Colonic mucosa (tissue), 4 donors: ENCODE measurements at regions not wholly inside any gene's neighbourhood (a gene's known extent, or its start where the extent isn't known, plus 50 kb on each side); places are given as distances from the start of the nearest gene placed in this dataset.

Source experiments
- DNase-seq: peaks from one replicate; pipeline ENCODE4 v3.0.0-alpha.2; 2020
- H3K27ac ChIP-seq: fragments of 200-600 bp; one replicate; pipeline ENCODE4 v1.8.0; 2021
- H3K27me3 ChIP-seq: fragments of 200-600 bp; one replicate; pipeline ENCODE4 v1.8.0; 2021
- H3K36me3 ChIP-seq: fragments of 200-600 bp; one replicate; pipeline ENCODE4 v1.8.0; 2021
- H3K4me1 ChIP-seq: fragments of 200-600 bp; one replicate; pipeline ENCODE4 v1.8.0; 2021; ENCODE audit warnings: mild to moderate bottlenecking
- H3K4me3 ChIP-seq: fragments of 200-600 bp; one replicate; pipeline ENCODE4 v1.8.0; 2021
- H3K9ac ChIP-seq, 2 donors: one replicate each; pipeline ENCODE4 v1.7.0; 2013; ENCODE audit warnings: control low read depth in 2 of 2, low read depth in 2 of 2, low read length in 2 of 2
- H3K9me3 ChIP-seq: fragments of 200-600 bp; one replicate; pipeline ENCODE4 v1.8.0; 2021
- CTCF ChIP-seq: fragments of 200-600 bp; IDR thresholded peaks from one replicate; pipeline ENCODE4 v1.8.0; 2022; ENCODE audit warnings: antibody characterized with exemption, mild to moderate bottlenecking
- intact Hi-C: fragments of 100-400 bp; cut with DNase I; formaldehyde crosslinking; loops from one replicate; pipeline ENCODE4 v1.14.1; 2022
- donor health status: healthy.
- donor health status: DM: no; HTN: no; CAD: no.
- donor health status: DM: no; HTN: no; CAD: no.

- Histone ChIP-seq H3K27ac (no peak overlapping the region), H3K36me3 (no peaks in the 10 kb centered on the region), H3K27me3 (no peaks in the 10 kb centered on the region), H3K9ac (no peak overlapping the region), H3K4me1 (no peaks in the 10 kb centered on the region), H3K4me3 (no peak overlapping the region), H3K9me3 (no peaks in the 10 kb centered on the region)
- intact Hi-C loops: no loop called here
- DNase-seq: no peak
- TF ChIP-seq CTCF: no peak
Observed at GRCh38 chr17:45732926-45733505, 51.1 kb upstream of the CRHR1 start.

- TF ChIP-seq CTCF: no peak
- no peaks in the 10 kb centered on the region for H3K9me3 ChIP-seq
- no peak for DNase-seq
- H3K27me3 ChIP-seq: no peaks in the 10 kb centered on the region
- H3K4me3 ChIP-seq: no peak overlapping the region
- no peak overlapping the region for H3K27ac ChIP-seq
- H3K36me3 ChIP-seq: no peaks in the 10 kb centered on the region
- intact Hi-C loops: no loop called here
- H3K4me1 ChIP-seq: no peaks in the 10 kb centered on the region
- no peak overlapping the region for H3K9ac ChIP-seq
Observed at GRCh38 chr17:45733781-45734180, 50.3 kb upstream of the CRHR1 start.
